ENCODE measurements at regions not wholly inside any gene's neighbourhood (a gene's known extent, or its start where the extent isn't known, plus 50 kb on each side); places are given as distances from the start of the nearest gene placed in this dataset.

DNA sequence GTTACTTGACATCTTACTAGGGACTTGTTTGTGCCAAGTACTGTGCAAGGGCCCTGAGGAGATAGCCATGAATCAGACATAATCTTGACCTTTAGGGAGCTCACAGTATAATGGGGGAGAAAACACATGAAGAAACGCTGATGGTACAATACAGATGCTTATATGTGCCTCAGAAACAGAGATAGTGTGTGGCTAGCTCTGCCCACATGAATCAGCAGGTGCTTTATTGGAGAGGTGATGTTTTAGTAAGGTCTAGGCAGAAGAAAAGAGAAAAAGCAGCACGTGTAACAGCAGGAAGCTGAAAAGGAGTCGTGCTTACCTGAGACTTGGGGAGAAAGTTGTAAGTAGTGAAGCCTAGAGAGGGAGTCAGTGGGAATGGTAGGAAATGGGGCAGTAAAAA is 60.6 kb upstream of the LMO4 start:
- intact Hi-C loops (cut with DNase I, micrococcal nuclease), result no loop called here
- ATAC-seq (ENCODE audit: poor library complexity) (no peak), DNase-seq (no peak)
- Histone ChIP-seq H3K9me3 (ENCODE audit: control insufficient read depth in 1 of 2, insufficient read depth in 1 of 2, low read length in 2 of 2) (no peaks in the 10 kb centered on the region), H3K36me3 (ENCODE audit: insufficient read depth, low read length) (no peaks in the 10 kb centered on the region), H3K27ac (ENCODE audit: low read depth in 1 of 2, low read length in 2 of 2) (no peak overlapping the region), H3K27me3 (ENCODE audit: control insufficient read depth in 1 of 2, insufficient read depth in 2 of 2, low read length in 2 of 2) (peaks cover 2 to 7% of the 10 kb centered on the region in 2 experiments), H3K4me3 (ENCODE audit: low read length) (no peak overlapping the region), H3K4me1 (ENCODE audit: insufficient read depth, low read length) (no peaks in the 10 kb centered on the region)
- ChIA-PET POLR2A (no interaction called here), CTCF (no interaction called here)
- Mint-ChIP-seq H3K4me1 (ENCODE audit: low read depth) (no peaks in the 10 kb centered on the region), H3K27ac (no peak overlapping the region), H3K9me3 (no peaks in the 10 kb centered on the region), H3K27me3 (peaks cover 13% of the 10 kb centered on the region), H3K4me3 (no peak overlapping the region), H3K36me3 (ENCODE audit: low read depth) (no peaks in the 10 kb centered on the region)
- TF ChIP-seq, protein P1, sequence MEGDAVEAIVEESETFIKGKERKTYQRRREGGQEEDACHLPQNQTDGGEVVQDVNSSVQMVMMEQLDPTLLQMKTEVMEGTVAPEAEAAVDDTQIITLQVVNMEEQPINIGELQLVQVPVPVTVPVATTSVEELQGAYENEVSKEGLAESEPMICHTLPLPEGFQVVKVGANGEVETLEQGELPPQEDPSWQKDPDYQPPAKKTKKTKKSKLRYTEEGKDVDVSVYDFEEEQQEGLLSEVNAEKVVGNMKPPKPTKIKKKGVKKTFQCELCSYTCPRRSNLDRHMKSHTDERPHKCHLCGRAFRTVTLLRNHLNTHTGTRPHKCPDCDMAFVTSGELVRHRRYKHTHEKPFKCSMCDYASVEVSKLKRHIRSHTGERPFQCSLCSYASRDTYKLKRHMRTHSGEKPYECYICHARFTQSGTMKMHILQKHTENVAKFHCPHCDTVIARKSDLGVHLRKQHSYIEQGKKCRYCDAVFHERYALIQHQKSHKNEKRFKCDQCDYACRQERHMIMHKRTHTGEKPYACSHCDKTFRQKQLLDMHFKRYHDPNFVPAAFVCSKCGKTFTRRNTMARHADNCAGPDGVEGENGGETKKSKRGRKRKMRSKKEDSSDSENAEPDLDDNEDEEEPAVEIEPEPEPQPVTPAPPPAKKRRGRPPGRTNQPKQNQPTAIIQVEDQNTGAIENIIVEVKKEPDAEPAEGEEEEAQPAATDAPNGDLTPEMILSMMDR (IDR thresholded peaks at IDR 0.05), result no peak

DNA sequence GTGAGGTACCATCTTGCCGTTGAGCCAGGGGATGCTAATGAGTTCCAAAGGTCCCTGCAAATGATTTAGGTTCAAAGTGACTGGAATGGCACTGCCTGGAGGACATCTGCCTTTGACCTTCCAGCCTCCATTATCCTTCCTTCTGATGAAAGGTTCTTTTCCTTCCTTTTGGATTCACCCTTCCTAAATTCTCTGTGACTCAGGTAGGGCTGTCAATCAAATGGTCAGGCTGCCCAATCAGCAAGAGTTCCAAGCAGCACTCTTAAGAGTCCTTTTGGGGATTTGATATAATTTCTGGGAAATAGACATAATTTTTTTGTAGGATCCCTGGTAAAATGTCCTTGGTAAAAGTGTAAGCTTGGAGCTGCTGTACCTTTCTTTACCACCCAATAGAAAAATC is 58.8 kb upstream of the LMO4 start:
- Histone ChIP-seq H3K27me3 (ENCODE audit: control insufficient read depth in 1 of 2, insufficient read depth in 2 of 2, low read length in 2 of 2) (peaks cover 2 to 7% of the 10 kb centered on the region in 2 experiments), H3K4me3 (ENCODE audit: low read length) (no peak overlapping the region), H3K36me3 (ENCODE audit: insufficient read depth, low read length) (no peaks in the 10 kb centered on the region), H3K27ac (ENCODE audit: low read depth in 1 of 2, low read length in 2 of 2) (no peak overlapping the region), H3K9me3 (ENCODE audit: control insufficient read depth in 1 of 2, insufficient read depth in 1 of 2, low read length in 2 of 2) (peaks cover 0 to 2% of the 10 kb centered on the region in 2 experiments), H3K4me1 (ENCODE audit: insufficient read depth, low read length) (no peaks in the 10 kb centered on the region)
- peaks cover 13% of the 10 kb centered on the region for H3K27me3 Mint-ChIP-seq
- H3K4me3 Mint-ChIP-seq, result no peak overlapping the region
- no peaks in the 10 kb centered on the region for H3K36me3 Mint-ChIP-seq (ENCODE audit: low read depth)
- DNase-seq (no peak), ATAC-seq (ENCODE audit: poor library complexity) (no peak)
- POLR2A ChIA-PET, result no interaction called here
- intact Hi-C loops (cut with DNase I, micrococcal nuclease), result no loop called here
- TF ChIP-seq, protein P1 (IDR thresholded peaks at IDR 0.05), result no peak
- H3K9me3 Mint-ChIP-seq, result no peaks in the 10 kb centered on the region
- CTCF ChIA-PET, result no interaction called here
- H3K27ac Mint-ChIP-seq, result no peak overlapping the region
- H3K4me1 Mint-ChIP-seq (ENCODE audit: low read depth), result no peaks in the 10 kb centered on the region

DNA sequence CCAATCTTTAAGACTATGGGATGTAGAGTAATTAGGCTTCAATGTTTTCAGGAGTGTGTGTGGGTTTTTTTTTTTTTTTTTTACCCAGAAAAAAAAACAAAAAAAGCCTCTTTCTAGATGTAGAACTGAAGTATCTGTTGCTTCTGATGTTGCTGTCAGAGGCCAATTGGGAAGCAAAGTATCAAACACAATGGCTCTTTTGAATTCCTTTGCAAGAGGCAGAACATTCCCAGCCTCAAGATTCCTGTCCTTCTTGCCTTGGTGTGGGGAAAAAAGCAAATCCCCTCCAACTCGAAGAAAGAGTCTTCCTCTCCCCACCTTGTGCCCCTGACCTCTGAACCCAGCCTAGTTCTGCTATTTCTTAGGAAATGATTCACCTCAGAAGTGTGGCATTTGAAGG is 55.4 kb upstream of the LMO4 start:
- no peaks in the 10 kb centered on the region for H3K36me3 ChIP-seq (ENCODE audit: insufficient read depth, low read length)
- ChIA-PET CTCF (no interaction called here), POLR2A (no interaction called here)
- H3K9me3 Mint-ChIP-seq, result no peaks in the 10 kb centered on the region
- DNase-seq, result no peak
- no peak overlapping the region for H3K27ac Mint-ChIP-seq
- H3K36me3 Mint-ChIP-seq (ENCODE audit: low read depth), result no peaks in the 10 kb centered on the region
- ATAC-seq (ENCODE audit: poor library complexity), result no peak
- H3K27me3 ChIP-seq (ENCODE audit: control insufficient read depth in 1 of 2, insufficient read depth in 2 of 2, low read length in 2 of 2), result peaks cover 0 to 7% of the 10 kb centered on the region in 2 experiments
- H3K9me3 ChIP-seq (ENCODE audit: control insufficient read depth in 1 of 2, insufficient read depth in 1 of 2, low read length in 2 of 2), result peaks cover 0 to 3% of the 10 kb centered on the region in 2 experiments
- intact Hi-C loops (cut with DNase I, micrococcal nuclease), result no loop called here
- H3K4me3 ChIP-seq (ENCODE audit: low read length), result no peak overlapping the region
- H3K4me3 Mint-ChIP-seq, result no peak overlapping the region
- H3K4me1 ChIP-seq (ENCODE audit: insufficient read depth, low read length), result no peaks in the 10 kb centered on the region
- peaks cover 13% of the 10 kb centered on the region for H3K27me3 Mint-ChIP-seq
- H3K27ac ChIP-seq (ENCODE audit: low read depth in 1 of 2, low read length in 2 of 2), result no peak overlapping the region
- no peaks in the 10 kb centered on the region for H3K4me1 Mint-ChIP-seq (ENCODE audit: low read depth)
- TF ChIP-seq, protein P1 (IDR thresholded peaks at IDR 0.05), result no peak

Data from CD4-positive, alpha-beta T cell (primary cell).